Caco-2 (cell line): ENCODE measurements at regions not wholly inside any gene's neighbourhood (a gene's known extent, or its start where the extent isn't known, plus 50 kb on each side); places are given as distances from the start of the nearest gene placed in this dataset.

ENCODE experiments used
- BruUV-seq: library from RNA; stranded (reverse); fragments of 400-500 nt; replicated peaks from 2 replicates; lab custom pipeline; 2021; lab: Mats Ljungman, UMichigan
- CTCF ChIA-PET: fragments of 300-600 bp; sonication (Branson Sonifier 250); formaldehyde crosslinking; loops from one replicate; lab custom pipeline; 2022; ENCODE audit warnings: antibody characterized with exemption; lab: Charles Lee
- POLR2A ChIA-PET: fragments of 300-600 bp; sonication (Branson Sonifier 250); formaldehyde crosslinking; loops from one replicate; lab custom pipeline; 2022; ENCODE audit warnings: antibody characterized with exemption; lab: Charles Lee
- DNase-seq, 2 experiments: peaks; one replicate each; pipeline versions ENCODE4 v3.0.0 to v3.0.0-alpha.2; 2020 to 2022
- H3K27me3 ChIP-seq: replicated peaks from 2 replicates; pipeline ENCODE4 v1.6.0; 2011; ENCODE audit warnings: low read length; ENCODE audit not compliant: control insufficient read depth, insufficient read depth
- H3K36me3 ChIP-seq: 2 replicates; pipeline ENCODE4 v1.5.1; 2011; ENCODE audit warnings: low read length; ENCODE audit not compliant: control insufficient read depth, insufficient read depth
- H3K4me1 ChIP-seq: fragments of 250-450 bp; sonication (Bioruptor Pico); 2 replicates; pipeline ENCODE4 v1.5.1; 2020; ENCODE audit warnings: mild to moderate bottlenecking
- H3K4me3 ChIP-seq: 2 replicates; pipeline ENCODE4 v1.5.1; 2011; ENCODE audit warnings: low read depth, mild to moderate bottlenecking, control low read depth, low read length
- H3K9me3 ChIP-seq: fragments of 250-450 bp; sonication (Bioruptor Pico); 2 replicates; pipeline ENCODE4 v1.5.1; 2020; ENCODE audit warnings: mild to moderate bottlenecking, moderate library complexity
- H3K27ac Mint-ChIP-seq: one replicate; pipeline ENCODE4 v1.8.0; 2022; ENCODE audit warnings: mixed read lengths; ENCODE audit not compliant: unreplicated experiment
- H3K27me3 Mint-ChIP-seq: one replicate; pipeline ENCODE4 v1.8.0; 2022; ENCODE audit warnings: mixed read lengths; ENCODE audit not compliant: insufficient read depth, unreplicated experiment
- H3K36me3 Mint-ChIP-seq: one replicate; pipeline ENCODE4 v1.8.0; 2022; ENCODE audit warnings: mild to moderate bottlenecking, mixed read lengths; ENCODE audit not compliant: insufficient read depth, unreplicated experiment
- H3K4me1 Mint-ChIP-seq: one replicate; pipeline ENCODE4 v1.8.0; 2022; ENCODE audit warnings: low read depth, mixed read lengths; ENCODE audit not compliant: unreplicated experiment
- H3K4me3 Mint-ChIP-seq: one replicate; pipeline ENCODE4 v1.8.0; 2022; ENCODE audit warnings: mild to moderate bottlenecking, moderate library complexity, mixed read lengths; ENCODE audit not compliant: unreplicated experiment
- H3K9me3 Mint-ChIP-seq: one replicate; pipeline ENCODE4 v1.8.0; 2022; ENCODE audit warnings: mixed read lengths; ENCODE audit not compliant: unreplicated experiment
- intact Hi-C: fragments of 100-400 bp; cut with micrococcal nuclease; formaldehyde crosslinking; loops from one replicate; pipeline ENCODE4 v1.10.0; 2022; ENCODE audit not compliant: unreplicated experiment
- TF ChIP-seq, protein P1 (sequence below), 2 experiments: fragments of 200-600 bp in 1 of 2; IDR thresholded peaks; 1 replicate in 1 of 2; 2 replicates in 1 of 2; pipeline versions ENCODE4 v1.5.1 to v1.8.0; 2011 to 2022; ENCODE audit warnings: antibody characterized with exemption in 1 of 2, control low read depth in 1 of 2, inconsistent platforms in 1 of 2, low read depth in 1 of 2, low read length in 1 of 2, mild to moderate bottlenecking in 1 of 2, moderate library complexity in 1 of 2; ENCODE audit not compliant: insufficient read depth in 1 of 2, severe bottlenecking in 1 of 2, unreplicated experiment in 1 of 2

DNA sequence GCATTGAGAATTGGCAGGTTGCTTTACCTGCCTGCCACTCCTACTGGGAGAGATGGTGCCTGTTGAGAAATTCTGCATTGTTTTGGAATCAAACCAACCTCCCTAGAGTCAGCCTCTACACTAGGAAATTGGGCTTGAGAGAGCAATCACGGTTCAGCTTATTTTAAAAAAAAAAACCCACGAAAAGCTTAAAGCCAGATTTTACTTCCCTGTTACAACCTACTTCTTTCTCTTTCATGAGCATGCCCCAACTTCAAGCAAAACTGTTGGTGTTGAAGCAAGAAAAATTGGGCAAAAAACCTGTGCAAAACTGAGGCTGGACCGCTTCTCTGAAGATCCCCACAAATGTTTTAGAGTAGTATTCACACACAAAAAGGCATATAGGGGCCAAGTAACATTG, 134.6 kb upstream of the ZEB2 start:
- Mint-ChIP-seq H3K4me3 (no peak overlapping the region), H3K27me3 (peaks cover 5% of the 10 kb centered on the region), H3K9me3 (no peaks in the 10 kb centered on the region), H3K4me1 (no peaks in the 10 kb centered on the region), H3K27ac (no peak overlapping the region), H3K36me3 (no peaks in the 10 kb centered on the region)
- no peaks in the 10 kb centered on the region for H3K4me1 ChIP-seq
- no peaks in the 10 kb centered on the region for H3K9me3 ChIP-seq
- no TSS peak for BruUV-seq
- H3K36me3 ChIP-seq: no peaks in the 10 kb centered on the region
- H3K4me3 ChIP-seq: no peak overlapping the region
- CTCF ChIA-PET: no interaction called here
- DNase-seq: no peak
- H3K27me3 ChIP-seq: no peaks in the 10 kb centered on the region
- POLR2A ChIA-PET: no interaction called here
- intact Hi-C loops: no loop called here
- TF ChIP-seq, protein P1, sequence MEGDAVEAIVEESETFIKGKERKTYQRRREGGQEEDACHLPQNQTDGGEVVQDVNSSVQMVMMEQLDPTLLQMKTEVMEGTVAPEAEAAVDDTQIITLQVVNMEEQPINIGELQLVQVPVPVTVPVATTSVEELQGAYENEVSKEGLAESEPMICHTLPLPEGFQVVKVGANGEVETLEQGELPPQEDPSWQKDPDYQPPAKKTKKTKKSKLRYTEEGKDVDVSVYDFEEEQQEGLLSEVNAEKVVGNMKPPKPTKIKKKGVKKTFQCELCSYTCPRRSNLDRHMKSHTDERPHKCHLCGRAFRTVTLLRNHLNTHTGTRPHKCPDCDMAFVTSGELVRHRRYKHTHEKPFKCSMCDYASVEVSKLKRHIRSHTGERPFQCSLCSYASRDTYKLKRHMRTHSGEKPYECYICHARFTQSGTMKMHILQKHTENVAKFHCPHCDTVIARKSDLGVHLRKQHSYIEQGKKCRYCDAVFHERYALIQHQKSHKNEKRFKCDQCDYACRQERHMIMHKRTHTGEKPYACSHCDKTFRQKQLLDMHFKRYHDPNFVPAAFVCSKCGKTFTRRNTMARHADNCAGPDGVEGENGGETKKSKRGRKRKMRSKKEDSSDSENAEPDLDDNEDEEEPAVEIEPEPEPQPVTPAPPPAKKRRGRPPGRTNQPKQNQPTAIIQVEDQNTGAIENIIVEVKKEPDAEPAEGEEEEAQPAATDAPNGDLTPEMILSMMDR (IDR thresholded peaks at IDR 0.05; ENCODE audit: insufficient read depth in 1 of 2, low read depth in 1 of 2, low read length in 1 of 2, severe bottlenecking in 1 of 2, unreplicated experiment in 1 of 2): no peak

DNA sequence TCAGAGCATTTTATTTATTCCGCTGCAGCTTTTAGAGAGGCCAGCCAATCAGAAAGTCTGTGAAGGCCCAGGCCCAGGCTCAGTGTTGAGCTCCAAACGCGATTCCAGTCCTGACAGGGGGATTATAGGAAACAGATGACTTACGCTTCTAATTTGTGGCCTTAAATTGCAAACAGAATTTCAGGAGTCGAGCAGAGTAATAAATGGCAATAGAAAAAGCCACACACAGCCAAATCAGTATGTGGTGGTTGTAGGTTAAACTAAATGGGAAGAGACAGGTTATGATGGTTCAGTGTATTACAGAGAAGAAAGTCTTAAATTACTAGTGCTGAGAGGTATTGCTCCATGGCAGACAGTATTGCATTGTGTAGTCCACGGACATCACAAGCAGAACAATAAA, 131.0 kb upstream of the ZEB2 start:
- Mint-ChIP-seq H3K27me3 (peaks cover 5% of the 10 kb centered on the region), H3K36me3 (no peaks in the 10 kb centered on the region), H3K4me3 (no peak overlapping the region), H3K9me3 (no peaks in the 10 kb centered on the region), H3K4me1 (no peaks in the 10 kb centered on the region), H3K27ac (no peak overlapping the region)
- intact Hi-C loops: no loop called here
- TF ChIP-seq, protein P1 (IDR thresholded peaks at IDR 0.05; ENCODE audit: insufficient read depth in 1 of 2, low read depth in 1 of 2, low read length in 1 of 2, severe bottlenecking in 1 of 2, unreplicated experiment in 1 of 2): no peak
- H3K4me1 ChIP-seq: no peaks in the 10 kb centered on the region
- CTCF ChIA-PET: no interaction called here
- POLR2A ChIA-PET: no interaction called here
- no peak overlapping the region for H3K4me3 ChIP-seq
- no peaks in the 10 kb centered on the region; the same call in 1 of the 2 replicates for H3K27me3 ChIP-seq
- H3K9me3 ChIP-seq: no peaks in the 10 kb centered on the region
- H3K36me3 ChIP-seq: no peaks in the 10 kb centered on the region
- no TSS peak for BruUV-seq
- DNase-seq: no peak

DNA sequence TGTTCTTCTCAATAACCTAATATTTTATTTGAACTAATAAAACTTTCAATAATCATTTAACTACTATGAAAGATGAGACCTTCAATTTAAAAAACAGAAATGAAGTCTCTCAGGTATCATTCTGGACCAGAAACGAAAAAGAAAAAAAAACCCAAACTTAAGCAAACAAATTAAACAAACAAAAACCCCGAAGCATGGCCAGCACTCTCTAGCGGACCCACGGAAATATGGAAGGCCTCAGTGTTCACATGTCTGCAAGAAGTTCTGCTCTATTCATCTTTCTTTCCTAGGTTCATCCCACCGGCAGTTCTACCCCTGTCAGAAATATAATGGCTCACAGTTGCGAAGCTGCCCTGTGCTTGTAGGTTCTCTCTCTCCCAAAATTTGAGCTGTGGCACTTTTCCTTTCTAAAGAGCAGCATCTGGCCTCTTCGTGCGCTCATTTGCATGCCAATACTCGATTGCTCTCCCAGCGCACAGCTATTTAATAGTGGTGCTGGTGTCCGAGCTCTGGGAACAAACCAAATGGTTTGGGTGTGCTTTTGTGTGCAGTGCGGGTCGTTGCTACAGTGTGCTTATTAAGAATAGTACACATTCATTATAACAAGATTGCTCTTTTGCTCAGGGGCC, 129.0 kb upstream of the ZEB2 start:
- no peaks in the 10 kb centered on the region for H3K4me1 ChIP-seq
- H3K27me3 ChIP-seq: no peaks in the 10 kb centered on the region; the same call in 1 of the 2 replicates
- no peak for DNase-seq
- ChIA-PET POLR2A (no interaction called here), CTCF (no interaction called here)
- H3K9me3 ChIP-seq: no peaks in the 10 kb centered on the region
- Mint-ChIP-seq H3K4me1 (no peaks in the 10 kb centered on the region), H3K36me3 (no peaks in the 10 kb centered on the region), H3K27ac (no peak overlapping the region), H3K9me3 (no peaks in the 10 kb centered on the region), H3K27me3 (peaks cover 5% of the 10 kb centered on the region), H3K4me3 (no peak overlapping the region)
- TF ChIP-seq, protein P1 (IDR thresholded peaks at IDR 0.05; ENCODE audit: insufficient read depth in 1 of 2, low read depth in 1 of 2, low read length in 1 of 2, severe bottlenecking in 1 of 2, unreplicated experiment in 1 of 2): no peak
- H3K4me3 ChIP-seq: no peak overlapping the region
- intact Hi-C loops: no loop called here
- no peaks in the 10 kb centered on the region for H3K36me3 ChIP-seq
- no TSS peak for BruUV-seq
